HG02938 (cell line): ENCODE measurements at regions not wholly inside any gene's neighbourhood (a gene's known extent, or its start where the extent isn't known, plus 50 kb on each side); places are given as distances from the start of the nearest gene placed in this dataset.

Experiments
- ATAC-seq: cut with Tn5 transposase; IDR thresholded peaks from one replicate; pipeline ENCODE4 v1.9.1; 2021; ENCODE audit warnings: mild to moderate bottlenecking, moderate library complexity; ENCODE audit not compliant: unreplicated experiment

GRCh38 chr2:217392930-217393584 lies 533.2 kb upstream of the TNP1 start:
- ATAC-seq, result no peak

GRCh38 chr2:217387776-217388387 lies 528.0 kb upstream of the TNP1 start:
- no peak for ATAC-seq

DNA sequence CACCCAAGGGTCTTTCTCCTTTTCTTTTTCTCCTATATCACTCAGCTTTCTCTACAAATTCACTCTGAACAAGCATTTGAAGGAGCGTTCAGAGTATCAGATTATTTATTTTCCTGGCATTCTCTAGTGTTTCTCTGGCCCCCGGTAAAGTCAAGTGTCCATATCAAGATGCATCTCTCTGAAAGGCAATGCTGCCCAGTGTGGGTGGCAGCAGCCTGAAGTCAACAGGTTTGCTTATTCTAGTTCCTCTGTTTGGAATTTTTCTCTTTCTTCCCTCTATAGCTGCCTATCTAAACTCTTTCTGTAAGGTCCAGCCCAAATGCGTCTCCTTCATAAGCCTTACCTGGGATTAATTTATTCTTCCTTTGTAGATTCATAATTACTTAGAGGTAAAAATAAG lies 526.2 kb upstream of the TNP1 start:
- no peak for ATAC-seq

DNA sequence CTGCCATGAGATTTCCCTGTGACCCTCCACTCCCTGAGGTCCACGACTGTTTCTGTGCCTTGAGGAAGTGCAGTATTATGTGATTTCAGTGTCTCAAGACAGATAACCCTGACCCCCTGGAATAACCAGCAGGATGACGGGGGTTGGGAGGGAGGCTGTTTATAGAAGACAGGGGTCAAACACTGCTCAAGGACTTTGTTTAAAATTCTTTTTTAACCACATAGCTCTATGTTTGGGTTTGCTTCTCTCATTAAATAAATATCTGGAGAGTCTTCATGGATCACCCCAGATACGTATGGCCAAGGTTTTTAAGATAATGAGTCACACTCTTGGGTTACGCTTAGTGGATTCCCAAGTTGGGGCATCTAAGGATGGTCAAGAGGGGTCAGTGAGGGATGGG lies 523.8 kb upstream of the TNP1 start:
- no peak for ATAC-seq

- no peak for ATAC-seq
Observed at GRCh38 chr2:217382794-217383193, 522.9 kb upstream of the TNP1 start.

GRCh38 chr2:217379807-217380206 lies 519.9 kb upstream of the TNP1 start:
- no peak for ATAC-seq

DNA sequence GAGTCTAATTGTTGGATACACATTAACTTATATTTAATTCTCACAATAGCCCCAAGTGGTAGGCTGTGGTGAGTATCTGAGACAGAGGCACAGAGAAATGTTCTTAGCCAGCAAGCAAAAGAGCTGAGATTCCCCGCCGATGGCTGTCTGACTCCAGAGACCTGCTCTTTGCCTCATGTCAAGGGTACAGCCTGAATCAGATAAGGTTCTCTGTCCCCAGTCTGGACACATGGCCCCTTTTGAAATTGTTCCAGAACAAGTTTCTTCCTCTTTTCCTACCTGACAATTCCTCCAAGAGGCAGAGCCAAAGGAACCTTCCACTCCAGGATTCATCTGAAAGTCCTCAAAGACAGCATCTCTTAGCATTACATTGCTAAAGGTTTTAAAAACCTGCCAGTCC lies 512.9 kb upstream of the TNP1 start:
- ATAC-seq, result no peak

- no peak for ATAC-seq
Observed at GRCh38 chr2:217371781-217372213, 511.9 kb upstream of the TNP1 start.

DNA sequence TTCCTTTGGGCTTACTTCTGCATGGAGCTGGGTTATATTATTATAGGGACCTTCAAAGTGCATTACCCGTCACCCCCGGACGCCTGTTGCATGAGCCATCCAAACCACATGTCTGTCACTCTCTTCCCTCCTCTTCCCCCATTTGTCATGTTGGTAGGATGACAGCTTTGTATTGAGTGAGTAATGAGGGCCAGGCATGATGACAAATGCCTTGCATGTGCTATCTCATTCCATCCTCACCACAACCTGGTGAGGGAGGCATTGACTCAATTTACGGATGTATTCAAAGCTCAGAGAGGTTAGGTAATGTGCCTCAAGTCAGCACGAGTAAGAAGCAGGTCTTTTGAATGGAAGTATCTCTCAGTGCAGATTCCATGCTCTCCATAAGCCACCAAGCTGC lies 510.5 kb upstream of the TNP1 start:
- ATAC-seq, result no peak

- no peak for ATAC-seq
Observed at GRCh38 chr2:217367464-217367863, 507.6 kb upstream of the TNP1 start.

DNA sequence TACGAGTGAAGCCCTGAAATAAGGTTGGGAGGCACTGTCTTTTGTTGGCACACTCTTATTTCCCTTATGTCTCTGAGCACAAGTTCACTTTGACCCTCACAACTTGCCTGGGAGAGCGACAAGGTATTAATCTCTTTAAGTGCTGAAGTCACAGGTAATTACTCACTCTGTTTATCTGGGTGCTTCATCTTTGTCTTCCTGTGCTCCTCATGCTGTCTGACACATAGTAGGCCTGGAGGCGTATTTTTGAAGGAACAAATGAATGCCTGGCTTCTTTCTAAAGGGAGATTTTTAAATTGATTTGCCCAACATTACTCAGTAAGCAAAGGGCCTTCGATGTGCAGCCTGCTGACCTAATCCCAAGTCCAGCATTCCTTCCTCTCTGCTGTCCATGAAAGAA lies 507.1 kb upstream of the TNP1 start:
- ATAC-seq, result no peak

- no peak for ATAC-seq
Observed at GRCh38 chr2:217366266-217366895, 506.5 kb upstream of the TNP1 start.

GRCh38 chr2:217365656-217366055 lies 505.8 kb upstream of the TNP1 start:
- ATAC-seq, result no peak

DNA sequence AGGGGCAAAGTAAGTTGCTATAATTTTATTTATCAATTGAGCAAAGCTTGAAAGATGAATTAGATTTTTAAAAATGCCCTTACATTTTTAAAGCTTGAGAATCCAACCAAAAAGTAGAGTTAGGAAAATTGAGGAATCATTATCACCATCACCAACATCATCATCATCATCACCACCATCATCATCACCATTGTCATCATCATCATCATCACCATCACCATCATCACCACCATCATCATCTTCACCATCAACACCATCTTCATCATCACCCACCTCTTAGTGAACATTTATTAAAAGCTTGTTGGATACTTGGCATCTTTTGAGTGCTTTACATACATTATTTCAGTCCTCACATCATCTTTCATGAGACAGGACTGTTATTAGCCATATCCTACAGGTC lies 504.4 kb upstream of the TNP1 start:
- no peak for ATAC-seq

DNA sequence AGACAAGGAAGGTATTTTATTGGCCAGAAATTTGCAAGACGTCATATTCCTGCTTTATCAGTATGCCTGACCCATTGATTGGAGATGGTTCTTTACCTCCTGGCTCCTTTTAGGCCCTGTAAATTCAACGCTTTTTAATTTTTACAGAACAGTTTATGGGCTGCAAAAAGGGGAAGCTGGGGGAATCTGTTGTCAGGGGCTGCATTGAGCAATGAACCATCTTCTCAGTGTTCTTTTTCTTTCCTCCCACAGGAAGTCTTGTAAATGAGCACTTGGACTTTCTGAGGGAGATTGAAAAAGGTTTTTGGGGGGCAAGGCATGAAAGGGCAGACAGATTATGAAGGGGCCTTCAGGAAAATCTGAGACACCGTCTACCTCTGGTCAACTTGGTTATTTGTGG lies 503.6 kb upstream of the TNP1 start:
- ATAC-seq, result no peak

GRCh38 chr2:217362710-217363109 lies 502.8 kb upstream of the TNP1 start:
- no peak for ATAC-seq

DNA sequence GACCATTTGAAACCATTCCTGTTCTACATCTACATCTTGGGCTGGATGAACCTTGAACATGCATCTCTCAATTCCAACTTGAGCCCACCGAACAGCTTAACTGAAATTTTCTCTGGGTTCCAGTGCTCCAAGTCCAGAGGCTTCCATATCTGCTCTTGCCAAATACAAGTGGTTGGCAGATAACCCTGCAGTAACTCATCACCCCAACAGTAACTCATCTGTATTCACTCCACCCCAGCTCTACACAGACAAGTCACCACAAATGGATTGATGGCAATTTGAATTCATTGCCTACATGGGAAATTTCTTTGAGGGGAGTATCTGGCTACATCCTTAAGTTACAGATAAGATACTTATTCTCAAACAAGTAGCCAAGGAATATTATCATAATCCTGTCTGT lies 502.4 kb upstream of the TNP1 start:
- ATAC-seq, result no peak

DNA sequence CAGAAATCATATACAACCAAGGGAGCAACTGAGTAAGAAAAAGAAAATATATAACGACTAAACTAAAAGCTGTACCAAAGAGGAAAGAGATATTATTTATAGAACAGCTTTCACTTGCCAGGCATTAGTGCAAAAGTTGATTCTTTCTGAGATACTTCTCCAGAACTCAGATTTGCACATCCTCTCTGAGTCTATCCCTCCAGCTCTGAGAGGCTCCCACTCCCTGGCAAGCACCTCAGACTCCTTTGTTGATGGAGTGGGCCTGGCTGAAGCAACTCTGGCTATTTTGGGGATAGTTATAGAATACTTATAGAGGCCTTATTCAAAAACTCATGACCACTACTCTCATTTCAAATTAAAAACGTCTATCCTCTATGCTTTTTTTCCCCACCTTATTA lies 501.6 kb upstream of the TNP1 start:
- ATAC-seq, result no peak

- no peak for ATAC-seq
Observed at GRCh38 chr2:217360781-217361482, 501.1 kb upstream of the TNP1 start.

- no peak for ATAC-seq
Observed at GRCh38 chr2:217360111-217360510, 500.2 kb upstream of the TNP1 start.

GRCh38 chr2:217357886-217358620 lies 498.2 kb upstream of the TNP1 start:
- no peak for ATAC-seq
